Neuronal stem cell (in vitro differentiated cells): ENCODE measurements at regions not wholly inside any gene's neighbourhood (a gene's known extent, or its start where the extent isn't known, plus 50 kb on each side); places are given as distances from the start of the nearest gene placed in this dataset.

Experiments
- DNase-seq: peaks from one replicate; pipeline ENCODE4 v3.0.0-alpha.2; 2013; ENCODE audit warnings: low spot score
- H2AFZ ChIP-seq: one replicate; pipeline ENCODE4 v1.6.1; 2013; ENCODE audit warnings: mild to moderate bottlenecking, low read length, inconsistent platforms
- H2AK5ac ChIP-seq: 2 replicates; pipeline ENCODE4 v1.6.1; 2013; ENCODE audit warnings: low read depth, mild to moderate bottlenecking, inconsistent platforms, low read length, moderate library complexity, mixed read lengths
- H2BK120ac ChIP-seq: 2 replicates; pipeline ENCODE4 v1.6.1; 2013; ENCODE audit warnings: low read depth, mild to moderate bottlenecking, inconsistent platforms, low read length, moderate library complexity, mixed read lengths
- H2BK12ac ChIP-seq: one replicate; pipeline ENCODE4 v1.6.1; 2013; ENCODE audit warnings: low read length, inconsistent platforms
- H2BK15ac ChIP-seq: 2 replicates; pipeline ENCODE4 v1.6.1; 2013; ENCODE audit warnings: mild to moderate bottlenecking, low read length, inconsistent platforms, mixed read lengths
- H2BK5ac ChIP-seq: one replicate; pipeline ENCODE4 v1.6.1; 2013; ENCODE audit warnings: inconsistent platforms, mild to moderate bottlenecking, low read length, moderate library complexity
- H3K14ac ChIP-seq: one replicate; pipeline ENCODE4 v1.6.1; 2013; ENCODE audit warnings: low read length, inconsistent platforms
- H3K18ac ChIP-seq: 2 replicates; pipeline ENCODE4 v1.6.1; 2013; ENCODE audit warnings: low read length, inconsistent platforms
- H3K23ac ChIP-seq: 2 replicates; pipeline ENCODE4 v1.6.1; 2013; ENCODE audit warnings: low read depth, mild to moderate bottlenecking, mixed read lengths, low read length, inconsistent platforms; ENCODE audit not compliant: poor library complexity
- H3K27ac ChIP-seq: replicated peaks from 3 replicates; pipeline ENCODE4 v1.5.1; 2013; ENCODE audit warnings: low read length, inconsistent platforms
- H3K27me3 ChIP-seq, 3 experiments: 2 replicates each; pipeline ENCODE4 v1.6.1; 2013; ENCODE audit warnings: low read length in 3 of 3, mild to moderate bottlenecking in 2 of 3, inconsistent platforms in 1 of 3, low read depth in 1 of 3, mixed read lengths in 1 of 3, moderate library complexity in 1 of 3; ENCODE audit not compliant: control insufficient read depth in 3 of 3, insufficient read depth in 3 of 3
- H3K36me3 ChIP-seq, 2 donors: replicated peaks in 1 of 2; 2 replicates each; pipeline ENCODE4 v1.6.1; 2013; ENCODE audit warnings: low read length in 2 of 2; ENCODE audit not compliant: control insufficient read depth in 2 of 2, insufficient read depth in 2 of 2
- H3K4ac ChIP-seq: 2 replicates; pipeline ENCODE4 v1.6.1; 2013; ENCODE audit warnings: inconsistent platforms, mild to moderate bottlenecking, low read length, moderate library complexity
- H3K4me1 ChIP-seq, 2 donors: 1 replicate in 1 of 2; 2 replicates in 1 of 2; pipeline ENCODE4 v1.6.1; 2013; ENCODE audit warnings: low read length in 2 of 2, low read depth in 1 of 2; ENCODE audit not compliant: control insufficient read depth in 2 of 2, insufficient read depth in 1 of 2
- H3K4me2 ChIP-seq: one replicate; pipeline ENCODE4 v1.6.1; 2013; ENCODE audit warnings: mild to moderate bottlenecking, low read length, inconsistent platforms; ENCODE audit not compliant: insufficient read depth, poor library complexity, severe bottlenecking
- H3K4me3 ChIP-seq, 2 donors: 2 replicates each; pipeline ENCODE4 v1.5.1; 2013; ENCODE audit warnings: low read length in 2 of 2, mild to moderate bottlenecking in 2 of 2, inconsistent platforms in 1 of 2, moderate library complexity in 1 of 2
- H3K79me1 ChIP-seq: one replicate; pipeline ENCODE4 v1.6.1; 2013; ENCODE audit warnings: low read depth, mild to moderate bottlenecking, inconsistent platforms, low read length, moderate library complexity
- H3K9ac ChIP-seq: one replicate; pipeline ENCODE4 v1.6.1; 2013; ENCODE audit warnings: mild to moderate bottlenecking, low read depth, low read length, inconsistent platforms; ENCODE audit not compliant: poor library complexity
- H3K9me3 ChIP-seq, 2 donors: replicated peaks in 1 of 2; 2 replicates each; pipeline versions ENCODE3 to v1.6.1; 2013; ENCODE audit warnings: low read length in 2 of 2, mild to moderate bottlenecking in 2 of 2, inconsistent platforms in 1 of 2, low read depth in 1 of 2, mixed read lengths in 1 of 2, moderate library complexity in 1 of 2; ENCODE audit not compliant: control insufficient read depth in 2 of 2, insufficient read depth in 1 of 2
- H4K8ac ChIP-seq: one replicate; pipeline ENCODE4 v1.6.1; 2013; ENCODE audit warnings: low read depth, mild to moderate bottlenecking, inconsistent platforms, low read length, moderate library complexity
- H4K91ac ChIP-seq: one replicate; pipeline ENCODE4 v1.6.1; 2013; ENCODE audit warnings: low read length, low read depth, mild to moderate bottlenecking, inconsistent platforms; ENCODE audit not compliant: poor library complexity
- WGBS, 2 donors: extraction: QIAGEN DNeasy Blood & Tissue Kit; methylation state at CpG; one replicate each; pipeline ENCODE4 v1.1.7; 2013; ENCODE audit warnings: missing lambda C conversion rate in 2 of 2, mixed read lengths in 1 of 2; ENCODE audit not compliant: insufficient read length in 2 of 2, insufficient replicate concordance in 1 of 2; ENCODE audit errors: extremely low coverage in 2 of 2; 5-methylcytosine and 5-hydroxymethylcytosine counted together

DNA sequence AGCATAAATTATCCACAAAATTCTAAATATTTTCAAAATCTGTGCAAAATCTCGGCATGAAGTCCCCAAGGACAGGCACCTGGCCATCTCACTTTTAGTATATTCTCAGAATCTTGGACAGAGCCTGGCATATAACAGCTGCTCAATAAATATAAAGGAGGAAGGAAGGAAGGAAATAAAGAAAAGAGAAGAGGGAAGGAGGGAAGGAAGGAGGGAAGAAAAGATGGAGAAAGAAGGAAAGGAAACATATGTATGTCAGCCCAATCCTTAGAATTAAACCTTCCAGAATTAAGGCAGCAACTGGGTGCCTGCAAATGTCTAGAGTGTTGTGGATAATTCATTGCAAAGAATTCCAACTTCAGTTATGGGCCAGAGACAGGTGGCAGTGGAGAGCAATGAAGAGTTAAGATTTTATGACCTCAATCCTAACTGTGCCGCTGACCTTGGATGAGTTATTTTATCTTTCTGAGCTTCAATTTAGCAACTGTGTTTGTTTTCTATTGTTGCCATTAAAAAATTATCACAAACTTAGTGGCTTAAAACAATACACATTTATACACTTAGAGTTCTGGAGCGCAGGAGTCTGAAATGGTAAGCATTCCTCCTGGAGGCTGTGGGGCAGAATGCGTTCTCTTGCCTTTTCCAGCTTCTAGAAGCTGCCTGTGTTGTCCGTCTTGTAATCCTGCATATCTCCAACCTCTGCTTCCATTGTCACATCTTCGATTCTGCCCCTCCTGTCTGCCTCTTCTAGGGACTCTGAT lies 200.9 kb upstream of the MSX2 start:
- Histone ChIP-seq H3K23ac (no peak overlapping the region), H2BK12ac (no peak overlapping the region), H3K9me3 (no peaks in the 10 kb centered on the region), H3K4me3 (no peak overlapping the region), H2AK5ac (no peak overlapping the region), H3K9ac (peak overlapping the region; percentile 57), H2AFZ (no peak overlapping the region), H3K79me1 (no peaks in the 10 kb centered on the region), H3K4me1 (peaks cover 0 to 12% of the 10 kb centered on the region in 2 donors), H3K36me3 (no peaks in the 10 kb centered on the region), H2BK15ac (no peak overlapping the region), H3K14ac (no peak overlapping the region), H3K4ac (no peak overlapping the region), H2BK5ac (no peak overlapping the region), H3K27me3 (peaks cover 0 to 5% (median 2%) of the 10 kb centered on the region in 3 experiments), H4K91ac (no peak overlapping the region), H2BK120ac (no peak overlapping the region), H3K18ac (no peak overlapping the region), H4K8ac (no peak overlapping the region), H3K4me2 (no peak overlapping the region), H3K27ac (no peak overlapping the region)
- no peak for DNase-seq
- no CpG with 5 or more reads among the region's 6 CpGs for WGBS, 2 donors

GRCh38 chr5:174524351-174524750 lies 200.0 kb upstream of the MSX2 start:
- Histone ChIP-seq H4K8ac (no peak overlapping the region), H3K18ac (no peak overlapping the region), H3K27ac (no peak overlapping the region), H2AFZ (no peak overlapping the region), H3K9ac (no peak overlapping the region), H3K4me1 (peaks cover 0 to 12% of the 10 kb centered on the region in 2 donors), H2BK120ac (no peak overlapping the region), H3K4ac (no peak overlapping the region), H3K4me3 (no peak overlapping the region), H2BK15ac (no peak overlapping the region), H3K14ac (no peak overlapping the region), H2BK12ac (no peak overlapping the region), H3K4me2 (no peak overlapping the region), H3K36me3 (no peaks in the 10 kb centered on the region), H3K79me1 (no peaks in the 10 kb centered on the region), H3K9me3 (no peaks in the 10 kb centered on the region), H2AK5ac (no peak overlapping the region), H4K91ac (no peak overlapping the region), H2BK5ac (no peak overlapping the region), H3K27me3 (peaks cover 0 to 5% (median 2%) of the 10 kb centered on the region in 3 experiments), H3K23ac (no peak overlapping the region)
- WGBS, 2 donors = no CpG with 5 or more reads among the region's 4 CpGs
- DNase-seq = no peak

- Histone ChIP-seq H3K4me2 (no peak overlapping the region), H3K9ac (no peak overlapping the region), H4K8ac (no peak overlapping the region), H3K27ac (no peak overlapping the region), H2AK5ac (no peak overlapping the region), H3K27me3 (no peaks in the 10 kb centered on the region), H2BK5ac (no peak overlapping the region), H3K4me1 (peaks cover 0 to 5% of the 10 kb centered on the region in 2 donors), H2AFZ (no peak overlapping the region), H4K91ac (no peak overlapping the region), H3K79me1 (no peaks in the 10 kb centered on the region), H2BK15ac (no peak overlapping the region), H3K4ac (no peak overlapping the region), H2BK12ac (no peak overlapping the region), H3K4me3 (no peak overlapping the region), H2BK120ac (no peak overlapping the region), H3K18ac (no peak overlapping the region), H3K14ac (no peak overlapping the region), H3K36me3 (no peaks in the 10 kb centered on the region), H3K23ac (no peak overlapping the region), H3K9me3 (no peaks in the 10 kb centered on the region)
- DNase-seq = no peak
- WGBS, 2 donors = no CpG with 5 or more reads among the region's 4 CpGs
Measured at GRCh38 chr5:174526177-174526576, 198.2 kb upstream of the MSX2 start.

DNA sequence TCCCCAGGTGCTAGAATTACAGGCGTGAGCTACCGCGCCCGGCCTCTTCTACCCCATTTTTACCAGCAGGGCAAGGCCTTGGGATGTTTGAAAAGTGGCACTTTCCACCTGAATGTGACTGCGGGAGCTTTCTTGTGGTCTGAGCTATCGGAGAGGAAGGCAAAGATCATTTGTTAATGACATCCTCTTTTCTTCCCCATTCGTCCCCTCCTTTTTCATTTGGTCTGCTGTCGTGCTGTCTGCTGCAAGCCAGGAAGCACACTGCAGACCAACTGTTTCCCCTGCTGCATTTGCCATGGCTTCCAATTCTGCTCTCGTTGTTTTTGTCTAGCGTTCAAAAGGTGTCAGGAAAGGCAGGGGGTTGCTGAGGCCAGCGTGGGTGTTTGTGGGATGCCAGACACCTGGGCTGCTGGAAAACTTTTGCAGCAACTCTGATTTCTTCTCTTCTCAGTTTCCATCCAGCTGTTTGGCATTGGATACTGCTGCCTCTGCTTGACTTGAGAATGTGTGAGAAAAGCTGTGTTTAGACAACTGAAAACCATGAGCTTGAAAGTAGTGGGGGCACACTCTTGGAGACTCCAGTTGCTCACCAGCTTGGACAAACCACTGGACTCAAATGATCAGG lies 196.4 kb upstream of the MSX2 start:
- H3K23ac ChIP-seq = no peak overlapping the region
- no peak overlapping the region for H2AK5ac ChIP-seq
- no peak overlapping the region for H3K27ac ChIP-seq
- no peaks in the 10 kb centered on the region for H3K27me3 ChIP-seq
- H2BK5ac ChIP-seq = no peak overlapping the region
- H3K4ac ChIP-seq = no peak overlapping the region
- DNase-seq = no peak
- no peak overlapping the region for H3K4me2 ChIP-seq
- no CpG with 5 or more reads among the region's 11 CpGs for WGBS, 2 donors
- no peaks in the 10 kb centered on the region for H3K36me3 ChIP-seq
- H4K8ac ChIP-seq = no peak overlapping the region
- no peaks in the 10 kb centered on the region for H3K79me1 ChIP-seq
- H3K4me1 ChIP-seq = peaks cover 0 to 17% of the 10 kb centered on the region in 2 donors
- H2BK12ac ChIP-seq = no peak overlapping the region
- no peak overlapping the region for H3K4me3 ChIP-seq
- H2BK15ac ChIP-seq = no peak overlapping the region
- peak overlapping the region; percentile 7 for H3K18ac ChIP-seq
- no peak overlapping the region for H2AFZ ChIP-seq
- no peaks in the 10 kb centered on the region for H3K9me3 ChIP-seq
- peak overlapping the region; percentile 40 for H3K14ac ChIP-seq
- no peak overlapping the region for H3K9ac ChIP-seq
- no peak overlapping the region for H4K91ac ChIP-seq
- no peak overlapping the region for H2BK120ac ChIP-seq
